ENCODE measurements at regions not wholly inside any gene's neighbourhood (a gene's known extent, or its start where the extent isn't known, plus 50 kb on each side); places are given as distances from the start of the nearest gene placed in this dataset.

DNA sequence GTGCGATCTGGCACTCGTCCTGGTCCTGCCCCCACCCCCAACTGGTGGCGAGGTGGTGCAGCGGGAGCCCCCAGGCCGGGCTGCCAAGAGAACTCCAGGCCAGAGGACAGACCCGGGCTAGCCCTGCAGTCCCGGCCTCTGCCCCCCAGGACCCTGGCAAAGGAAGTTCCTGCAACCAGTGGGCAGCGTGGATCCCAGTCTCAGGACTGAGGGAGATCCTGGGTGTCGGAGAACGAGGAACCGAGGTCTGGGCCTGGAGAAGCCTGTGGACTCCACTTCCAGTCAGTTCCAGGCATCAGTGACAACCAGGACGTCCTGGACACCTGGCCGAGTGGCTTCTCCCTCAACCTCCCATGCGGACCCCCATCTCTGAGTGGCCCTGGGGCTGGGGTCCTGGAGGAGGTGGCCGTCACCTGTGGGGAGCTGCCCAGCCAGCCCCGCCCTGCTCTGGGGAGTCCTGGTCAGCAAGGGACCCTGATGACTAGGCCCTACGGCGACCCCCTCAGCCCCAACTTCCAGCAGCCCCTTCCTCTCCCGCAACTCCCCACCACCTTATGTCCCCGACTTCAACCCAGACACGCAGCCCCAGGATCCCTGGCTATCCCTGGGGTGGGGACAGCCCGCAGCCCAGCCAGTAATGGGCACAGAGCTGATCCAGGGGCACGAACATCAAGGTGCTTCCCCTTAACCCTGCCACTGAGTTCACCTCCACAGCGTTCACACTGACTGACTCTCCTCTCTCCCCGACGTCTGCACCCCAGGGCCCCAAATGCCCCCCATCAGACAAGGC lies 53.7 kb upstream of the NKX1-1 start:
- TF ChIP-seq GATA2 (IDR thresholded peaks at IDR 0.05; ENCODE audit: low read depth, low read length) (no peak), GATA3 (IDR thresholded peaks at IDR 0.05; ENCODE audit: low read depth, low read length) (no peak)

DNA sequence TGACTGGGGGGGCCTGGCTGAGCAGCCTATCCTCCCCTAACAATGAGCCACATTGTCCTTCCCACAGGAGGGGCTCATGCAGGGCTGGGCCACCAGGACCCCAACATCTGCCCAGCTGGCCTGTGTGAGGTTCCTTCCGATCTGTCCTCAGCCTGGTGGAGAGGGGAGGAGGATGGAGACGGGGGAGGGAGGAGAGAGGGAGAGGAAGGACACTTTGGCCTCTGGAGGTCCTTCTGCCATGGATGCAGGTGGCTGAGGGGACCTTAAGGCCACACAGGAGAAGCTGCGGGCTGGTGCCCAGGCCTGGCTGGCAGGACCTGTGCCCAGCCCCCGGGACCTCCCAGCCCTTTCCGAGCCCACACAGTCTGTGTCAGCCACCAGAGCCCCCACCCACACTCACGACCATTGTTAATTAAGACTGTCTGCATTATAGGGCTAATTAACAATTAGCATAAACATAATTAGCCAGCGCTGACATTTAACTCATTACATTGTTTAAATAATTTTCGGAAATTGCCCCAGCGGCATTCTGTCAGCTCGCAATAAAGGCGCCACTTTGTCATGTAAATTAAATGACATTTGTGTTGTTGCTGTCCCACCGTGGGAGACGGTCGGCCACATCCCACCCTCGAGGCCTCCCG lies 53.0 kb upstream of the NKX1-1 start:
- TF ChIP-seq GATA3 (IDR thresholded peaks at IDR 0.05; ENCODE audit: low read depth, low read length) (no peak), GATA2 (IDR thresholded peaks at IDR 0.05; ENCODE audit: low read depth, low read length) (no peak)

- TF ChIP-seq GATA3 (IDR thresholded peaks at IDR 0.05; ENCODE audit: low read depth, low read length) (no peak), GATA2 (IDR thresholded peaks at IDR 0.05; ENCODE audit: low read depth, low read length) (no peak)
These were observed 52.3 kb upstream of the NKX1-1 start for GRCh38 chr4:1458581-1458980.

Measured in SH-SY5Y (cell line).